ENCODE measurements at regions not wholly inside any gene's neighbourhood (a gene's known extent, or its start where the extent isn't known, plus 50 kb on each side); places are given as distances from the start of the nearest gene placed in this dataset.

- Mint-ChIP-seq H3K9me3 (no peaks in the 10 kb centered on the region), H3K4me3 (no peak overlapping the region), H3K27ac (no peak overlapping the region), H3K4me1 (ENCODE audit: low read depth) (no peaks in the 10 kb centered on the region), H3K27me3 (no peaks in the 10 kb centered on the region), H3K36me3 (ENCODE audit: low read depth) (no peaks in the 10 kb centered on the region)
- ChIA-PET POLR2A (no interaction called here), CTCF (no interaction called here)
- ATAC-seq, result no peak
- intact Hi-C loops (cut with micrococcal nuclease), result no loop called here
- no peak for DNase-seq
- no peak for TF ChIP-seq CTCF (IDR thresholded peaks at IDR 0.05)
These were observed 84.4 kb upstream of the CXADR start for GRCh38 chr21:17428484-17428869.

DNA sequence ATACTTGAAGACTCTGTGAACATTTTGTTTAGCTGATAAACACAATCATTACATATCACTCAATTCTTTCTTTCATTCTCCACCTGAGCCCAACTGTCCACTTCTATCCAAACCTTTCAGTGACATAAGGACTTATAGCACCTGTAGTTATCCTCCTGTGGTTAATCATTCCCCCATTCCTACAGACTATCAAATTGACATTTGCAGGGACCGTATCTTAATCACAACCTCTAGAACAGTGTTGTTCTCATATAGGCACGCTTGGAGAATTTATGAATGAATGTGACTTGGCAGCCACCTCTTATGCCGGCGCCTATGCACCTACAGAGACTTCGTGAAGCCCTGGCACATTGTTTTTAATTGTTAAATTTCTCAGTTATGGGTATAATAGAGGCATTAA is 83.9 kb upstream of the CXADR start:
- H3K4me1 Mint-ChIP-seq (ENCODE audit: low read depth), result no peaks in the 10 kb centered on the region
- TF ChIP-seq CTCF (IDR thresholded peaks at IDR 0.05), result no peak
- intact Hi-C loops (cut with micrococcal nuclease), result no loop called here
- ATAC-seq (no peak), DNase-seq (no peak)
- no peaks in the 10 kb centered on the region for H3K27me3 Mint-ChIP-seq
- no peaks in the 10 kb centered on the region for H3K9me3 Mint-ChIP-seq
- no peaks in the 10 kb centered on the region for H3K36me3 Mint-ChIP-seq (ENCODE audit: low read depth)
- CTCF ChIA-PET, result no interaction called here
- H3K27ac Mint-ChIP-seq, result no peak overlapping the region
- no peak overlapping the region for H3K4me3 Mint-ChIP-seq
- POLR2A ChIA-PET, result no interaction called here

- TF ChIP-seq CTCF (IDR thresholded peaks at IDR 0.05), result no peak
- Mint-ChIP-seq H3K27ac (no peak overlapping the region), H3K4me1 (ENCODE audit: low read depth) (no peaks in the 10 kb centered on the region), H3K36me3 (ENCODE audit: low read depth) (no peaks in the 10 kb centered on the region), H3K4me3 (no peak overlapping the region), H3K9me3 (no peaks in the 10 kb centered on the region), H3K27me3 (no peaks in the 10 kb centered on the region)
- no peak for ATAC-seq
- no peak for DNase-seq
- intact Hi-C loops (cut with micrococcal nuclease), result no loop called here
- ChIA-PET CTCF (no interaction called here), POLR2A (no interaction called here)
These were observed 82.9 kb upstream of the CXADR start for GRCh38 chr21:17429936-17430335.

GRCh38 chr21:17432732-17433057 is 80.1 kb upstream of the CXADR start:
- Mint-ChIP-seq H3K27ac (no peak overlapping the region), H3K9me3 (no peaks in the 10 kb centered on the region), H3K36me3 (ENCODE audit: low read depth) (no peaks in the 10 kb centered on the region), H3K27me3 (peaks cover 1% of the 10 kb centered on the region), H3K4me3 (no peak overlapping the region), H3K4me1 (ENCODE audit: low read depth) (no peaks in the 10 kb centered on the region)
- intact Hi-C loops (cut with micrococcal nuclease), result no loop called here
- POLR2A ChIA-PET, result no interaction called here
- DNase-seq, result no peak
- CTCF ChIA-PET, result no interaction called here
- no peak for ATAC-seq
- TF ChIP-seq CTCF (IDR thresholded peaks at IDR 0.05), result no peak

DNA sequence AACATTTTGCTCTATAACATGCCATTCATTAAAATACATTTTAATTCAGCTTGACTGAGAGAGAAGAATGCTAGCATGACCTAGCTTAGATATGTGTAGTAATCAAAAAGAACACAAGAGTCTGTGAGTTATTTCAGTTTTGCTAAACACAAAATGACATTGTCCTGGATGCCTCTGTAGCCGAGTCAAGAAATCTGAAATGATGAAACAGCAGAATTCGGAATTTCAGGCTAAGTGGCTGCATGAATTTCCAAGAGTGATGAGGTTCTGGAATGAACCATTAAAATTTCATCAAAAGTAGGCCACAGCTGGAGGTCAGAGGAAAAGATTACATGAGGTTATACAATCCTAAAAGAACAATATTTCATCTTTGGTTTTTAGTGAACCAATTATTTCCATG is 79.1 kb upstream of the CXADR start:
- no peak overlapping the region for H3K4me3 Mint-ChIP-seq
- H3K27ac Mint-ChIP-seq, result no peak overlapping the region
- peaks cover 1% of the 10 kb centered on the region for H3K27me3 Mint-ChIP-seq
- intact Hi-C loops (cut with micrococcal nuclease), result no loop called here
- no peak for TF ChIP-seq CTCF (IDR thresholded peaks at IDR 0.05)
- ATAC-seq, result no peak
- H3K4me1 Mint-ChIP-seq (ENCODE audit: low read depth), result no peaks in the 10 kb centered on the region
- no peak for DNase-seq
- ChIA-PET POLR2A (no interaction called here), CTCF (no interaction called here)
- H3K36me3 Mint-ChIP-seq (ENCODE audit: low read depth), result no peaks in the 10 kb centered on the region
- H3K9me3 Mint-ChIP-seq, result no peaks in the 10 kb centered on the region
